K562 (cell line): ENCODE measurements at regions not wholly inside any gene's neighbourhood (a gene's known extent, or its start where the extent isn't known, plus 50 kb on each side); places are given as distances from the start of the nearest gene placed in this dataset.

ENCODE experiments used
- ATAC-seq: fragments of 200-7000 bp; cut with Tn5 transposase; 3 replicates; pipeline ENCODE4 v1.9.1; 2020; ENCODE audit warnings: moderate library complexity
- BruUV-seq: library from RNA; stranded (reverse); fragments of 400-500 nt; replicated peaks from 2 replicates; lab custom pipeline; 2021; lab: Mats Ljungman, UMichigan
- CTCF ChIA-PET: fragments of 300-600 bp; formaldehyde crosslinking; extraction: SDS; loops from one replicate; lab custom pipeline; 2021; ENCODE audit warnings: low intra/inter-chr PET ratio; lab: Yijun Ruan, JAX
- POLR2A ChIA-PET: fragments of 300-600, 350-650 bp; sonication (Branson Sonifier 250); formaldehyde crosslinking; extraction: SDS; loops from one replicate; lab custom pipeline; 2021; ENCODE audit warnings: antibody characterized with exemption, inconsistent platforms; lab: Yijun Ruan, JAX
- DNase-seq, 4 experiments: peaks; one replicate each; pipeline versions ENCODE4 v3.0.0 to v3.0.0-alpha.2; 2011 to 2018; ENCODE audit warnings: low spot score in 3 of 4, mixed read lengths in 3 of 4; ENCODE audit errors: extremely low read depth in 1 of 4
- FAIRE-seq: peaks from 2 replicates; lab custom pipeline; 2011; peaks lifted over from hg19 to GRCh38; lab: Jason Lieb, UNC
- H2AFZ ChIP-seq: 2 replicates; pipeline ENCODE4 v1.6.0; 2011; ENCODE audit warnings: low read depth, low read length, control low read depth, inconsistent platforms
- H3K27ac ChIP-seq: fragments of 200-600 bp; 3 replicates; pipeline ENCODE4 v1.8.0; 2011; ENCODE audit warnings: low read depth, mild to moderate bottlenecking, control low read depth, inconsistent platforms, low read length, moderate library complexity, mixed read lengths; ENCODE audit errors: extremely low read depth
- H3K27me3 ChIP-seq, 2 experiments: fragments of 300-600 bp in 1 of 2; 2 replicates in 1 of 2; 3 replicates in 1 of 2; pipeline versions ENCODE4 v1.6.0 to v1.8.0; 2011; ENCODE audit warnings: inconsistent platforms in 2 of 2, low read length in 2 of 2, mild to moderate bottlenecking in 1 of 2, mixed read lengths in 1 of 2, moderate library complexity in 1 of 2; ENCODE audit not compliant: control insufficient read depth in 2 of 2, insufficient read depth in 2 of 2
- H3K36me3 ChIP-seq: fragments of 300-600 bp; 3 replicates; pipeline ENCODE4 v1.8.0; 2011; ENCODE audit warnings: mild to moderate bottlenecking, low read length, inconsistent platforms; ENCODE audit not compliant: control insufficient read depth, insufficient read depth
- H3K4me1 ChIP-seq, 2 experiments: fragments of 200-600 bp in 1 of 2; replicated peaks in 1 of 2; 2 replicates in 1 of 2; 3 replicates in 1 of 2; pipeline versions ENCODE4 v1.5.1 to v1.8.0; 2011; ENCODE audit warnings: inconsistent platforms in 2 of 2, low read length in 2 of 2, mild to moderate bottlenecking in 1 of 2, mixed read lengths in 1 of 2, moderate library complexity in 1 of 2; ENCODE audit not compliant: control insufficient read depth in 2 of 2, insufficient read depth in 2 of 2
- H3K4me2 ChIP-seq: 2 replicates; pipeline ENCODE4 v1.6.1; 2011; ENCODE audit warnings: low read length, control low read depth, inconsistent platforms, mixed read lengths; ENCODE audit not compliant: insufficient read depth
- H3K4me3 ChIP-seq: fragments of 200-600 bp; sonication (generic), shearing (Covaris generic); 2 replicates; pipeline ENCODE4 v1.5.1; 2016; ENCODE audit warnings: control low read depth, inconsistent platforms
- H3K79me2 ChIP-seq: fragments of 200-600 bp; 3 replicates; pipeline ENCODE4 v1.8.0; 2011; ENCODE audit warnings: low read length, inconsistent platforms; ENCODE audit not compliant: control insufficient read depth, insufficient read depth
- H3K9ac ChIP-seq, 2 experiments: 2 replicates each; pipeline versions ENCODE4 v1.6.0 to v1.6.1; 2011; ENCODE audit warnings: low read depth in 2 of 2, low read length in 2 of 2, control low read depth in 1 of 2, inconsistent platforms in 1 of 2, mild to moderate bottlenecking in 1 of 2, mixed read lengths in 1 of 2; ENCODE audit not compliant: insufficient read depth in 1 of 2
- H3K9me1 ChIP-seq: one replicate; pipeline ENCODE4 v1.6.0; 2011; ENCODE audit warnings: inconsistent platforms, mild to moderate bottlenecking, low read length, moderate library complexity; ENCODE audit not compliant: control insufficient read depth, insufficient read depth
- H3K9me3 ChIP-seq: replicated peaks from 2 replicates; pipeline ENCODE4 v1.5.1; 2011; ENCODE audit warnings: low read depth, low read length, inconsistent platforms; ENCODE audit not compliant: control insufficient read depth, insufficient read depth
- H4K20me1 ChIP-seq: replicated peaks from 2 replicates; pipeline ENCODE4 v1.6.1; 2011; ENCODE audit warnings: low read length, inconsistent platforms, mixed read lengths; ENCODE audit not compliant: control insufficient read depth, insufficient read depth
- BMI1 ChIP-seq: fragments of 150-350 bp; IDR thresholded peaks from 2 replicates; pipeline ENCODE4 v1.6.1; 2014; ENCODE audit warnings: low read length
- CAMTA2 ChIP-seq: fragments of 250-450 bp; sonication (Bioruptor Pico); conservative IDR thresholded peaks from 2 replicates; pipeline ENCODE4 v1.5.1; 2022
- CXXC5 ChIP-seq: fragments of 250-450 bp; sonication (Bioruptor Pico); IDR thresholded peaks from 2 replicates; pipeline ENCODE4 v1.8.0; 2022; ENCODE audit warnings: inconsistent platforms, mild to moderate bottlenecking, moderate library complexity
- DMBX1 ChIP-seq: fragments of 250-450 bp; sonication (Bioruptor Pico); IDR thresholded peaks from 2 replicates; pipeline ENCODE4 v1.8.0; 2022; ENCODE audit warnings: inconsistent platforms, mild to moderate bottlenecking, moderate library complexity, borderline replicate concordance
- EHMT2 ChIP-seq: fragments of 450-650 bp; IDR thresholded peaks from 2 replicates; pipeline ENCODE4 v1.6.1; 2018; ENCODE audit warnings: antibody characterized with exemption
- ETS1 ChIP-seq: conservative IDR thresholded peaks from 2 replicates; pipeline ENCODE4 v1.6.1; 2011; ENCODE audit warnings: low read depth, mild to moderate bottlenecking, low read length; ENCODE audit not compliant: control insufficient read depth
- FOXA3 ChIP-seq, 2 experiments: fragments of 450-650 bp in 1 of 2; sonication (generic) in 1 of 2; formaldehyde crosslinking; IDR thresholded peaks in 1 of 2; conservative IDR thresholded peaks in 1 of 2; 2 replicates each; pipeline versions ENCODE4 v1.4.0 to v1.8.0; 2020 to 2022; ENCODE audit warnings: mild to moderate bottlenecking in 2 of 2, missing genetic modification reagents in 1 of 2
- HIVEP1 ChIP-seq: fragments of 250-450 bp; sonication (Bioruptor Pico); IDR thresholded peaks from 2 replicates; pipeline ENCODE4 v1.4.0; 2020; ENCODE audit warnings: mild to moderate bottlenecking
- NFE2L1 ChIP-seq: fragments of 450-650 bp; IDR thresholded peaks from 2 replicates; pipeline ENCODE4 v1.6.1; 2016; ENCODE audit warnings: missing genetic modification characterization, low read depth, mild to moderate bottlenecking, missing compliant biosample characterization, moderate library complexity, borderline replicate concordance
- POLR2G ChIP-seq: fragments of 200-400 bp; formaldehyde crosslinking; IDR thresholded peaks from 2 replicates; pipeline ENCODE4 v1.6.1; 2017; ENCODE audit warnings: low read depth, mild to moderate bottlenecking, antibody characterized with exemption, low read length, moderate library complexity
- SFPQ ChIP-seq: fragments of 200-400 bp; formaldehyde crosslinking; IDR thresholded peaks from 2 replicates; pipeline ENCODE4 v1.6.1; 2017; ENCODE audit warnings: mild to moderate bottlenecking, low read depth, low read length, moderate library complexity
- SLC30A9 ChIP-seq: fragments of 250-450 bp; sonication (Bioruptor Pico); IDR thresholded peaks from 2 replicates; pipeline ENCODE4 v1.8.0; 2022; ENCODE audit warnings: mild to moderate bottlenecking, moderate library complexity
- TCFL5 ChIP-seq: fragments of 250-450 bp; sonication (Bioruptor Pico); conservative IDR thresholded peaks from 2 replicates; pipeline ENCODE4 v1.6.1; 2021; ENCODE audit warnings: mild to moderate bottlenecking, moderate library complexity, matching md5 sums
- UBTF ChIP-seq, 2 experiments: IDR thresholded peaks; 2 replicates each; pipeline ENCODE4 v1.6.1; 2012; ENCODE audit warnings: improper control_type of control experiment in 2 of 2, low read depth in 2 of 2, low read length in 2 of 2, borderline replicate concordance in 1 of 2
- XRCC4 ChIP-seq: IDR thresholded peaks from one replicate; pipeline ENCODE4 v1.6.1; 2011; ENCODE audit not compliant: insufficient read depth, insufficient read length; ENCODE audit errors: extremely low read depth
- ZKSCAN8 ChIP-seq: fragments of 200-800 bp; sonication (Bioruptor generic); IDR thresholded peaks from 2 replicates; pipeline ENCODE4 v1.6.1; 2016; ENCODE audit warnings: missing genetic modification characterization, missing compliant biosample characterization
- ZNF75A ChIP-seq: fragments of 450-650 bp; formaldehyde crosslinking; IDR thresholded peaks from 2 replicates; pipeline ENCODE4 v1.4.0; 2020; ENCODE audit warnings: mild to moderate bottlenecking
- ZSCAN29 ChIP-seq: fragments of 450-650 bp; IDR thresholded peaks from 2 replicates; pipeline ENCODE4 v1.6.1; 2017
- WGBS: fragments of 100-300 bp; shearing (Covaris generic); methylation state at CpG from one replicate; pipeline ENCODE4 v1.1.6; 2016; ENCODE audit warnings: low coverage, mixed read lengths; ENCODE audit not compliant: insufficient coverage; ENCODE audit errors: missing lambda C conversion rate; 5-methylcytosine and 5-hydroxymethylcytosine counted together
- in situ Hi-C: fragments of 300-500 bp; cut with MboI; formaldehyde crosslinking; loops from 4 replicates; pipeline ENCODE4 v1.15.0; 2018; ENCODE audit warnings: inconsistent platforms, mixed read lengths
- intact Hi-C: fragments of 100-400 bp; cut with micrococcal nuclease; formaldehyde crosslinking; loops from 2 replicates; pipeline ENCODE4 v1.14.2; 2022

GRCh38 chr4:61041527-61041926 lies 158.6 kb upstream of the ADGRL3 start (continued):
- TF ChIP-seq CXXC5 (no peak), ZKSCAN8 (CRISPR knock-in tag) (no peak), SLC30A9 (CRISPR knock-in tag) (no peak), CAMTA2 (CRISPR knock-in tag) (no peak), BMI1 (no peak), ZSCAN29 (no peak), ETS1 (no peak), DMBX1 (CRISPR knock-in tag) (no peak), POLR2G (no peak)

GRCh38 chr4:61044837-61045236 lies 155.3 kb upstream of the ADGRL3 start:
- H3K79me2 ChIP-seq, result no peaks in the 10 kb centered on the region
- H3K27ac ChIP-seq, result no peak overlapping the region
- ChIA-PET POLR2A (no interaction called here), CTCF (no interaction called here)
- intact Hi-C loops (no loop called here), in situ Hi-C loops (no loop called here)
- no TSS peak for BruUV-seq
- H3K4me3 ChIP-seq, result no peak overlapping the region
- DNase-seq (no peak), FAIRE-seq (no peak), ATAC-seq (no peak)
- no peaks in the 10 kb centered on the region for H3K36me3 ChIP-seq
- no peaks in the 10 kb centered on the region for H3K9me1 ChIP-seq
- H3K4me1 ChIP-seq, result no peaks in the 10 kb centered on the region
- no peaks in the 10 kb centered on the region for H3K27me3 ChIP-seq
- H4K20me1 ChIP-seq, result no peaks in the 10 kb centered on the region
- no peak overlapping the region for H3K4me2 ChIP-seq
- no peak overlapping the region for H3K9ac ChIP-seq
- H2AFZ ChIP-seq, result no peak overlapping the region
- H3K9me3 ChIP-seq, result no peaks in the 10 kb centered on the region; the same call in 1 of the 2 replicates
- WGBS, result 0% methylated on average over 1 of the region's 1 CpG
- TF ChIP-seq SFPQ, result no peak
- no peak for TF ChIP-seq NFE2L1 (tag)
- TF ChIP-seq UBTF (IDR thresholded peaks at IDR 0.05; ENCODE audit: borderline replicate concordance in 1 of 2, low read depth in 2 of 2, low read length in 2 of 2), result no peak
- no peak for TF ChIP-seq HIVEP1 (CRISPR knock-in tag)
- TF ChIP-seq XRCC4, result no peak
- no peak for TF ChIP-seq TCFL5 (CRISPR knock-in tag)
- no peak for TF ChIP-seq ZNF75A
- no peak for TF ChIP-seq FOXA3 (CRISPR knock-in tag; conservative IDR thresholded peaks at IDR 0.05 in 1 of 2, IDR thresholded peaks at IDR 0.05 in 1 of 2)
- TF ChIP-seq EHMT2, result no peak
